HG03558 (cell line): ENCODE measurements at regions not wholly inside any gene's neighbourhood (a gene's known extent, or its start where the extent isn't known, plus 50 kb on each side); places are given as distances from the start of the nearest gene placed in this dataset.

ENCODE experiments used
- ATAC-seq: cut with Tn5 transposase; IDR thresholded peaks from one replicate; pipeline ENCODE4 v1.9.1; 2021; ENCODE audit warnings: moderate number of reproducible peaks; ENCODE audit not compliant: unreplicated experiment; ENCODE audit errors: extremely low read depth

DNA sequence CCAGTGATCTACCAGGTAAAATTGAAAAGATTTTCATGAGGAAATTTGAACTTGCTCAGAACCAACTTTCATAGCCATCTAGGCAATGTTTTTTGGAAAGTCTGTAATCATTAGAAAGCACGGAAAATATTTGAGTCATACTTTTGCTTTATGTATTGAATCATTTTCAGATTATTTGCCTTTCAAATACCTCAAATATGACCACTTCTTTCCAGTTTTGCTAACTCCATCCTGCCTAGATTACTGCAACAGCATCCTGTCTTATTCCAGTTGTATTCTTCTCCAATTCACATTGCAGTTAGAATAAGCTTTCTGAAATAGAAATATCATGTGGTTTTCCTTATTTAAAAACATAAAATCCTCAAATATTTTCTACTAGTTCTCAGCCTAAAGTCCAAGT is 239.8 kb upstream of the FAR2 start:
- ATAC-seq = no peak

DNA sequence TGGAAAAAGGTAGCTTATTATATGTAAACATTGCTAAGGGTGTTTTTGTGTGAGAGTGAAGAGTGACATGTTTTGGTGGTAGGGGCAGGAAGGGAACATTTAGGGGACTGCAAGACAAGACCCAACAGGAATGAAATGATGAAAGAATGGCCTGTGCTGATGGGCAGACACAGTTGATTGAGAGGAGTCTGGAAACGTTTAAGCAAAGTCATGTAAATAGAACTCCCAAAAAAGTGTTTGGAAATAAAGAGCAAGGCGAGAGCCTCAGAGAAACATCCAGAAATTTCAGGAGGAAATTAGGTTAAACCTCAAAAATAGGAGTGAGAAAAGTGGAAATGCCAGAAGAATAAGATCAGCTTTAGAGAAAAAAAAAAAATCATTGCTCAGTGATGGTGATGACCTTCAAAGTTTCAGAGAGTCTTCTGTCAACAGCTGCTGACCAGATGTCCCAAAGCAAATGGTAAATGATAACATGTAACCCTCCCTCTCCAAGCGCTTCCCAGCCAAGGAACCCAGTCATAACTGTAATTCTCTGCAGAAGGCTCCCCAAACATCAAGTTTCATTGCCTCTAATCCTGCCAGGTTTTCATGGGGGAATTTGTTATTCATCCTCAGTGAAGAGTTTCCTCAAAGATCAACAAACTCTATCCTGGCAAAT is 223.2 kb upstream of the FAR2 start:
- no peak for ATAC-seq

DNA sequence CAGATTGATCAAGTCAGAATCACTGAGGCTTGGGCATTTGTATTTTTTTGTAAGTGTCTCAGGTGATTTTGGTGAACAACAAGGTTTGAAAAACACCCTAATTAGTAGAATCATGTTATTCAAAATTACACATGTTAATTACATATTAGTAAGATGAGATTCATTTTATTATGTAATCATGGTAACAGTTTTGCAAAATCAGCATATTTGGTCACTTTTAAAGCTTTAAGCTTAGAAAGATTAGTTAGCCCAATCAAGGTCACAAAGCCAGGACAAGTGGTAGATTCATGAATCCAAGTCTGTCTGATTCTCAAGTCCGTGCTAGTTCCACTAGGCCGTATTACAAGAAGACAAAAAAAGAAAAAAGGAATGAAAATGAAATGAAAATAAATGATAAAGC is 218.4 kb upstream of the FAR2 start:
- no peak for ATAC-seq

DNA sequence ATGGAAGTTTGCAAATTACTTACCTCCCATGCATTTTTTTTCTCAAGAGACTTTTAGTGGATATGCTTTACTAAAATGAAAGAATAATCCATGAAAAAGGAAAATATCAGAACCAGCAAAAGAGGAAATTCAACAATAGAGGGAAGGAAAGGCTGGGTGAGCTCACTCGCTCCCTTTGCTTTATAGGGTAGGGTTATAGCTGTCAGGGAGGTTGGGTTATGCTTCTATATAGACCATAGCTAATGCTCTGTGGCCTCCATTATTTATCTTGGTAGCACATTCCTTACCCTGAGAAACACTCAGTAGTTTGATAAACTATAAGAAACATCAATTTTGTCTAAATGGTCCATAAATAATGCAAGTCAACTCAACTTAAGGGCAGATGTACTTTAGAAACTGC is 215.9 kb upstream of the FAR2 start:
- ATAC-seq = no peak

DNA sequence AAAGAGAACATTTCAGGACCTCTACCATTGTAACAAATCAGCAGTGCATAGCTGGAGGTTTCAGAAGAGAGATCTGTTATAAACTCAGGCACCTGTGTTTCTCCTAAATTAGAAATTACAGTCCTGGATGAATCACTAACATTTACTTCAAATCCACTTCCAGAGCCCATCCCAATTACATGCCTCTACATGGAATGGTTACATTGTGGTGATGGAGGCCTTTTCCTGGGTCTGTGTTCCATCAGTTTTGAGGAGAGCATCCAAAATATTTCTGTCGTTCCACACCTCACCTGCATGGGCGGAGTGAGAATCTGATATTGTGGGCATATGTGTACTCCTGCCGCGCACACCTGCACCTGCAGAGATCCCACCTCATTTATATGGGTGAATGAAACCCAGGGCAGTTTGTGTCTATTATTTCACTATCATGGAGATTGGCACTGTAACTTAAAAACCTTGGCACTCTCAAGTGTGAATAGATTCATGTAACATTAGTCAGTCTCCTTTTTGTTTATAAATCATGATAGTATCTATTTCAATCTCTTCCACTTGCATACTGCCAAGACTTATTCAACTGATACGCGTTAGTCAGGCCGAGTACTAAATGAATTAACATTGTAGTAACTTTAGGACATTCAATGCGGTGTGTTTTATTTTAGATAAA is 215.1 kb upstream of the FAR2 start:
- ATAC-seq = no peak

DNA sequence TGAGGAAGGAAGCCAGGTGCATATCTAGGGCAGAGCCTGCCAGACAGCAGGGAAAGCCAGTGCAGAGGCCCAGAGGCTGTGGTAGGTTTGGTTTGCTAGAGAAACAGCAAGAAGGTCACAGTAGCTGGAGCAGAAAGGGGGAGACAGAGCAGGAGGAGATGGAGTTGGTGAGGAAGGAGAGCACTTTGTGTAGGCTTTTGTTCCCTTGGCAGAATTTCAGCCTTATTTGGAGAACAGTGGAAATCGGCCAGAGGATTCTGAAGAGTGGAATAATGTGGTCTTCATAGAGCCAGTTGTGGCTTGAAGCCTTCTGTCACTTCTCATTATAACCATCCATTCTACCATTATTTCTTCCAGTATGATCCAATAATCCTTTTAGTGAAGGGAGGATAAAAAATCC is 212.9 kb upstream of the FAR2 start:
- ATAC-seq = no peak

DNA sequence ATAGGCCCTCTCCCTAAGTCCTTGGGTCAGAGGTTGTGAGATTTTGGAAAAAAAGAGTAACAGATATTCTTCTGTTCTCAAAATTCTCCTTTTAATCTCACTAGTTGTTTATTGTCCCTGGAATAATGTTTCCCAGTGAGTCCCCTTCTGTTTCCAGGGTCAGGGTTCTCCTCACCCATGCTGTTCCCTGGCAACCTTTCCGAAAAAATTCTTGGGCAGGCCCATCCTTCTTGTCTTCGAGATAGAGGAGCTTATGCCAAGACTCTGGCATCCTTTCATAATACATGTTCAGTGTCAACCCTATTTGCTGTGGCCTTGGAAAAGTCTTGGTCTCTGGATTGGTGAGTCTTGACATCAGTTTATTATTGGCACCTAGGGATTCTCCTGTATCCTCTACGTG is 212.4 kb upstream of the FAR2 start:
- no peak for ATAC-seq

DNA sequence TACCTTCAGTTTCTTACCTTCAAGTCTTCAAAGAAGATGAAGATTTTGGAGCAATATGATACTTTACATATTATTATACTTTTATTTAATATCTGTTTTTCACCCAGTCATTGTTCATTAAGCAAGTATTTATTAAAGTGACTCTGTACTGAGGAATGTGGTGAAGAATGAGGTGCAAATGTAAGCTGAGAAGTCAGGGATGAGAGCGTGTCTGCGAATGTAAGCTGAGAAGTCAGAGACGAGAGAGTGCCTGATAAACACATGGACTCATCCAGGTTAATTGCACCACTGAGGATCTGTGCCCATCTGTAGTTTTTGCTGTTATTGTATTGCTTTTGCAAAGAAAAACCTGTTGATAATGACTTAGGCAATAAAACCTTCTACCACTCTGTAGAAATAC is 211.9 kb upstream of the FAR2 start:
- no peak for ATAC-seq

DNA sequence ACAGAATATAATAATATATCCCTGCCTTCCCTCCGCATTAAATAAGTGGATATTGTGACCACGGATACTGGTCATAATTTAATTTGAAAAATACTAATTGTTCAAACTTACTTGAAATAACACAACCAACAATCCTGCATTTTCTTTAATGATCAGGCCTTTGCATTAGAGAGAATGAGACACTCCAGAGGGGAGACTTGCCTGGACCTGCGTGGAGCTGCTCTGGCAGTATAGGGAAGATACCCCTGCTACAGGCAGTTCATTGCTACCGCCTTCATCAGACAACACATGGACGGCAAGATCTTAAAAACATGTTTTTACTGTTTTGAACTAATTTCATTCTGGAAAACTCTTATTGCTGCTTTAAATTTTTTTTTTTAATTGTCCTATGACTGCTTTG is 211.0 kb upstream of the FAR2 start:
- no peak for ATAC-seq

DNA sequence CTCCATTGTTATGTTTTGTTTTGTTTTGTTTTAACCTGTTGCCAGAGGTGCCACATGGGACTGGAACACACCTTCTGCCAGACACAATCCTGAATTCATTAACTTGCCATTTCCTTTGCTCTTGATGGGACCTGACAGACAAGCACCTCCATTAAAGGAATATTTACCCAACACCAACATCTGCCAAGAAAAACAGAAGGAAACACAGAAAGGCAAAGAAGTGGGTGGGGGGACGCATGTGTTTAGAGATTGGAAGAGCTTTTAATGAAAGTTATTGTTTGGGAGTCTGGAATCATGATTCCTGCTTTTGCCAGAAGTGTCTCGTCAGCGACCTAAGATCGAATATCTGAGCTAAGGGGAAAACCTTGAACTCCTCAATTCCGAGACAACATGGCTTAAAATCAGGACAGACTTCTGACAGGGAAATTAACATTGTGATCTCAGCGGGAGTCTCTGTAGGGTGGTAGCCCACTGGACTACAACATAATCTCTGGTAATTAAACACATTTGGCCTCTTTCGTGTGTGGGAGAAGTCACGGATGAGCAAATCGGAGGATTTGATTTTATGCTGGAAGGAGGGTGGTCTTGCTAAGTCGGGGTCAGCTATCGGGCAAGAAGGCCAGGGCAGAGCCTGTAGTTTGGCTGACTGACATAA is 210.4 kb upstream of the FAR2 start:
- no peak for ATAC-seq

DNA sequence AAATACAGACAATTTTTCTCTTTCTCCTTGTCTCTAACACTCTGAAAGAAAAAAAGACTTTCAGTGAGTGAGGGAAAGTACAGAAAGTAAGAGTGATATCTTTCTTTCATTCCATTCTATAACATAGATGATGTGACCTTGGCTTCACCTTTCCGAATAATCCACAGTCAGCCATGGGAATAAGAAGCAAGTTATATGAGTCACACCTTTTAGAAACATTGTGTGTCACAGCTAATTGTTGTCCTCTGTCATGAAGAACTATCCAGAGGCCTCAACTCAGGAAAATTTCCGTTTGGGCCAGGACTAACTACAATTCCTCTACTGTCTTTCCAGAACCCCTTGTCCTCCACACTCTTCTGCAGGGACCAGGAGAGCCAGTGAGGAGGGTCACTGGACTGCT is 209.7 kb upstream of the FAR2 start:
- no peak for ATAC-seq

DNA sequence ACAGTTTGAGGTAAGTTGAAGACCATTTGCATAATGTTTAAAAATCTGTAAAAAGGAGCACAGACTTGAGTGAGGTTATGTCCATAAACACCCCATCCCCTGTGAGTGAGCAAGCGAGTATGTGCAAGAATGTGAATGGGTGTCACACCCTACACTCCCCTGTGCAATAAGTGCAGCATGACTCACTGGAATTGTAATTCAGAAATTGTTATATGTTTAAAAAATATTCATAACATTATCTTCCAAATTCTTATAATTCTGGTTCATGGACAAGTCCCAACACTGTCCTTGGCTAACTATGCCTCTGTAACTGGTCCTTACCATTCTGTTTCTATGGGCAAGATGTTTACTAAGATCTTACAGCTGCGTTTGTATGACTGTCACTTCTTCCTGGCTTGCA is 207.8 kb upstream of the FAR2 start:
- ATAC-seq = no peak

DNA sequence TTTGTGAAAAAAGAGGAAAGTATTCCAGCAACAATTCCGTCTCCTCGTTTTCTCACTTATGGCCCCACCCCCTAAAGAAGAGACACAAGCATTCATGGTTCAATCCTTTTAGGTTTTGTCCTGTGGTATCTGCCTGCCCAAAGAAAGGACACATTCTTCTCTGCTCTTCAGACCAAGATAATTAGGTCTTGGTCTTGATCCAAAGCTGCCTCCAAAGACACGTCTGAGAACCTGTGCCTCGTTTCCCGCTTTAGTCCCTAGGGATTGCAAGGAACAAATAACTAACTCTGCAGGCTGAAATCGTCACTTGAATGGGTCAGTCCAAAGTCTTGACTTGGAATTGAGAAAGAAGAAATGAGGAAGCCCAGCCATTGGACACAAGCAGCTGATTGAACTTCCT is 202.7 kb upstream of the FAR2 start:
- ATAC-seq = no peak

DNA sequence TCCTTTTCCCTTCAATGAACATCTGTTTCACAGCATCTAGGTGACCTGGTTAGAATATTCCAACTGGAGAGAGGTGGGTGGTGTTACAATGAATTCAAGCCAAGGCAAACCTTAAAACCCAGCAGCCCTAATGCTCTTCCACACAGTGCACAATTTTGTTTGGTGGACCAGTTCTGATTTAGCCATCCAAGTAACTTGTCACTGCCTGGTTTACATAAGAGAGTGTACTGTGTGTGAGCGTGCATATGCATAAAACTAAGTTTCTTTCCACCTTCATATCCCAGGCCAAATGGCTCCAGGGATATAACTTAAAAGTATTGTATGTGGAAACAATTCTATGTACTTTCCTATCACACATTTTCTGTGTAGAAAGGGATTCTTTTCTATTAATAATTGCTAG is 200.4 kb upstream of the FAR2 start:
- no peak for ATAC-seq

DNA sequence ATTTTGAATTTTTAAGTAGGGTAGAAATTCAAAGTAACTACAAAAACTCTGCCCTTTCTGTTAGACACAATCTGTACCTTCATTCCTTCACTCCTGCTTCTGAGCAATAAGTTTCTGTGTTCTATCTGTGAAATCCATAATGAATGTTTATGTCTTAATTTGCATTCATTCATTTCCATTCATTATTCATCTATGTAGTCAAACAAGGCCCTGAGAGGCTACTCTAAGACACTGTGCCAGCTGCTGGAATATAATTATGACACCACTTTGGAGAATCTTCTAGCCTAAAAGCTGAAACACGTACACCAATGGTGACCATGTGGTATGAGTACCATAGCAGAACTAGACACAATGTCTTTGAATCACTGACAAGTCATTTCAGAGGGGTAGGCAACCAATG is 199.9 kb upstream of the FAR2 start:
- ATAC-seq = no peak

DNA sequence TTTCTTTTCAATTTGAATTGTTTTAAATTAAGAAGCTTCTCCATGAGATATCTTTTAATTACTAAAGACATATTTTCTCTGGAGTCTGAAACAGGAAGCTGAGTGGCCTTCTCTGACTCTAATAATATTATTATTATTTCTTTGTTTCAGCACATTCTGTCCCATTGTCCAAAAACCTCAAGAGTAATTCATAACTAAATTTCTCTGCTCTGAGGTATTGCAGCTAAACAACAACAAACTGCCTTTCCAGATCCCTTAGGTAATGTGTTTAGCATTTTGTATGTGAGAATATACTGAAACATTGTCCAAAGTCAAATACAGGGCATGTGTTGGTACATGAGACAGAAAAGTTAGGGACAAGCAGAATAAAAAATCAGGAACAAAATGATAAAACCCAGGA is 199.0 kb upstream of the FAR2 start:
- ATAC-seq = no peak

DNA sequence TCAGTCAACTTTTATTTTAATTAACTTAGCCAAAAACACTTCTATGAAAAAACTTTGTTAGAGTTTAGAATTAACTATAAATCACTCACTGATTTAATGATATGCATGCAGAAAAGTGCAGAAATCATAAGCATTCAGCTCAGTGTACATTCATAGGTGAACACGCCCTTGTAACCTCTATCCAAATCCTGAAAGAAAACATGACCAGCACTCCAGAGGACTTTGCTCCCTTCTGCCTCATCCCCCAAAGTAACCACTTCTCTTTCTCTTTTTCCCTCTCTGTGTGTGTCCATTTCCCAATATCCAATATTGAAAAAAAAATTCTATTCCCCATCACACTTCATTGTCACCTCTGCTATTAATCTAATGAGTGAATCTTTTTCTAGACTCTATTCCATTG is 197.1 kb upstream of the FAR2 start:
- ATAC-seq = no peak

DNA sequence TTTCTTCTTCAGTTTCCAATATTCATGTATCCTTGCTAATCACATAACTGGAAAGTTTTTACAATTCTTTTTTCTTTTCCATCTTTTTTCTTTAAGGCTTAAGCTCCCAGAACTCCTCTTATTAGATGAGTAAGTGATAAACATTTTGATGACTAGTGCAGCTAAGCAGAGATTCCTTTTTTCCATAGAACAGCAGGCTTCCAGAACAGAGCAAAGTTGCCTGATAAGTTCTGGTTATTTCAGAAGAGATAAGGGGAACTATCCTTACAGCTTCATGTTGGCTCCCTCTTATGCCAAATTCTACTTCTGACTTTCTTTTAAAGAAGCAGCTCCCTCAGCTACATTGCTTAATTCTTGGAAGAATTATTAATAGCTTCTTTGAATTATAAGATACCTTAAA is 194.7 kb upstream of the FAR2 start:
- no peak for ATAC-seq

DNA sequence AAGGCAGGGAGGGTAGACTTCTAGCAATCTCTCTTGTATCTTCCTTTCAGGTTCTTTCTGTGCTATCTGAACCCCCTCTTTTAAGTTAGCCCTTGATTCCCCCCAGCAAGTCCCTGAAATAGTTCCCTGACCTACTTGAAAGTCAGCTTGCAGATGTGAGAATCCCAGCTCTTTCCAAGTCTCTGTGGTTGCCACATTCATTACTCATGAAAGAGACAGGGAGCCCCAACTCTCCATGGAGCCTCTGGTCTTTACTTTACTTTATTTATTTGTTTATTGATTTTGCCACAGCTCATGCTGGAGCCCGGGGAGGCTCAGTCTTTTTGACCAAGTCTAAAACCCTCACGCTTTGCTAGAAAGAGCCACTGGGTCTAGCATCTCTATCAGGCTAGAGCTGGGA is 193.6 kb upstream of the FAR2 start:
- no peak for ATAC-seq

DNA sequence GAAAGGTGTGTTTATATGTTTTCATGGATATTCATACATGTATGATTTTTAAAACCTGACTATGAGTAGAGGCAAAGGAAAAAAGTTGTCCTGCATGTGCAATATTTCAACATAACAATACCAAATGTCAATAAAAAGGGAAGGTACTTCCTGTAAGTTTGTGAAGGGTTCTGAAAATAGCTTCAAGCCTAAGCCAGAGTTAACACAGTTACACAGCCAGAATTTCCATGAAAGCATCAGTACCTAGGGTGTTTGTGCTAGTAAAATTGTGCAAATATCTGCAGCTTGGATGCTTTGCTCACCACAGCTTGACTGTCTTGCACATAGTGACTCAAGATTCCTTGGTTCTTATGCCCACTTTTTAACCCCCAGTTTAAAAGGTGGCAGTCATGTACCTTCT is 193.1 kb upstream of the FAR2 start:
- no peak for ATAC-seq

DNA sequence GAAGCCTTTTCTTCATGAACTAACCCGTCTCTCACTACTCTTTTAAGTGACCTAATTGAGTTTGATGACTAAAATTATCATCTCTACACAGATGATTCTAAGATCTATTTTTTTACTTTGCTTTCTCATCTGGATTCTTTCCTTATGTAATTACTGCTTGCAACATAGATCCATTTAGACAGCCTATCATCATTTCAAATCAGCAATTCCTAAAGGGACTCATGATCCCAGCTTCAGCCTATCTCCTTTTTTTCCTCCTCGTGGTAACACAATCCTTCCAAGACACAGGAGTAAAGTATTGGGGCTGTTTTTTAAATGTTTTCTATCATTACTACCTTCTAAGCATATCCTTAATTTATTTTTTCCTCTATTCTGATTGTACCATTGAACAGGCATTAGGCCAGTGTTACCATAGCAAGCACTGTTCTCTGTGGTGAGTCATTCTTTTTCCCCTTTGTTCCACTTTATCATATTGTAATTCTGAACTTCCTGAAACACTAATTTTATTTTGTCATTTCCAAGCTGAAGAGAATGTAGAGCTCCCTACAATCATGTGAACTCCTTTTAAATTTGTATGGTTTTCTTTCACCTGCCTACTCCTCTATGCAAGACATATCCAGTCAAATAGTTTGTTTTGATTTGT is 190.4 kb upstream of the FAR2 start:
- ATAC-seq = no peak
